GM23248 (cell line): ENCODE measurements at regions not wholly inside any gene's neighbourhood (a gene's known extent, or its start where the extent isn't known, plus 50 kb on each side); places are given as distances from the start of the nearest gene placed in this dataset.

Experiments used
- EZH2 ChIP-seq: fragments of 200-600 bp; sonication (generic); IDR thresholded peaks from 2 replicates; pipeline ENCODE4 v1.6.1; 2018; ENCODE audit warnings: antibody characterized with exemption, mild to moderate bottlenecking; ENCODE audit not compliant: insufficient read depth, poor library complexity, severe bottlenecking
- EZH2phosphoT487 ChIP-seq: fragments of 200-600 bp; sonication (generic); IDR thresholded peaks from 2 replicates; pipeline ENCODE4 v1.6.1; 2018; ENCODE audit warnings: antibody characterized with exemption, moderate library complexity, mild to moderate bottlenecking, low read depth; ENCODE audit not compliant: insufficient read depth

DNA sequence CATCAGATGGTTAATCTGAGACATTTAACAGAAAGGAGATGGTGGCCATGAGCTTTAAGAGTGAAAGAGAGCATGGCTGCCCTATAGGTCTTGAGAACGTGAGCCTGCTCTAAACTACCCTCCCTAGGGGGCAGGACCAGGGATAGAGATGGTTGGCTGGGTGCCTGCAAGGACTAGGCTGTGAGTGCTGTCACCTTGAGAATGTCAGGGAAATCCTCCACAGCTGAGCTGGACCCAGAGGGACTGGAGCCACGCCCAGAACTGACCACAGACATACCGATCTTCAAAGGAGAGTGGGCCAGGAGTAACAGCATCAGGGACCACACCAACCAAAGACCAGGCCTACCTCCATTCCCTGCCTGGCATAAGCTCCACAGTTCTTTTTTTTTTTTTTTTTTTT is 53.6 kb upstream of the UBE2E1 start:
- TF ChIP-seq EZH2 (no peak), EZH2phosphoT487 (no peak)
